Nucleus accumbens (tissue), 56 donors: ENCODE measurements at regions not wholly inside any gene's neighbourhood (a gene's known extent, or its start where the extent isn't known, plus 50 kb on each side); places are given as distances from the start of the nearest gene placed in this dataset.

Experiments used
- DNase-seq, 56 donors: peaks; one replicate each; lab custom pipeline; 2025; lab: John Stamatoyannopoulos, UW

GRCh38 chr19:27911122-27911898 lies 1301.6 kb downstream of the UQCRFS1 start:
- no peak for DNase-seq

- no peak for DNase-seq
Measured at GRCh38 chr19:27909861-27910260, 1303.1 kb downstream of the UQCRFS1 start.

- DNase-seq = no peak
Measured at GRCh38 chr19:27909185-27909840, 1303.6 kb downstream of the UQCRFS1 start.

- peak in 51 of 56 donors; percentile 3 to 81 (median 61) for DNase-seq
Measured at GRCh38 chr19:27906081-27906480, 1306.9 kb downstream of the UQCRFS1 start.

DNA sequence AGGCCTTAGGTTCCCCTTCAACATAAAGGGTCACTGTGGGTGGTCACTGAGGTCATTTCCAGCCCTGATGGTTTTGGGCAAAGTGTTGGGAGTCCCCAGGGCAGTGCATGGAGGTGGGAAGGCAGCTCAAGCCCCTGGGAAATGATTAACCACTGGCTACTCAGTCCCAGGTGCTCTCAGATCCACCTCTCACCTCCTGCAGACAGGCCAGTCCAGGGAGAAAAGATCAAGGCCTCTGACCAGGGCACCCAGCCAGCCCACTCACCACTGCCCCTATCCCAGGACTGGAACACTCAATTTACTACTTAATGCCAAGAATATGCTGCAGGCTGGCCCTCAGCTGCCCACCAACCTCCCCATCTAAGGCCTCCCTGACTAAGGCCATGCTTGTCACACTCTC lies 1307.9 kb downstream of the UQCRFS1 start:
- no peak for DNase-seq

- DNase-seq = no peak
Measured at GRCh38 chr19:27901078-27901477, 1311.9 kb downstream of the UQCRFS1 start.

DNA sequence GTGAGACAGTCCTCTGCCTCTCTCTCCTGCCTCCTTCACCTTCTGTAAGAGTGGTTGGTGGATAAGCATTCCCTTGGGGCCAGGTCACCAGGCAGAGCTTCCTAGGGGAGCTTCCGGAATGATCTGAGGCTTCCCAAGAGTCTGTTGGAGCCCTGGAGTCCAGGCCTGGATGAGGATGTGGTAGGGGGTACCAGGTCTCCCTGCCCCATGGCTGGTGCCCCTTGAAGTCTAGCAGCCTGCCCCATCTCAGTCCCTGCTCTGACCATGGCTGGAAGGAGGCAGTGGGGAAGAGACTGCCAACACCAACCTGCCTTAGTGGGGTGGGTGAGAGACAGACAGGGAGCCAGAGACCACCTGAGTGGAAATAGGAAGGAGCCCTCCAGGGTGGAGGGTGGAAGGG lies 1316.9 kb downstream of the UQCRFS1 start:
- no peak for DNase-seq

DNA sequence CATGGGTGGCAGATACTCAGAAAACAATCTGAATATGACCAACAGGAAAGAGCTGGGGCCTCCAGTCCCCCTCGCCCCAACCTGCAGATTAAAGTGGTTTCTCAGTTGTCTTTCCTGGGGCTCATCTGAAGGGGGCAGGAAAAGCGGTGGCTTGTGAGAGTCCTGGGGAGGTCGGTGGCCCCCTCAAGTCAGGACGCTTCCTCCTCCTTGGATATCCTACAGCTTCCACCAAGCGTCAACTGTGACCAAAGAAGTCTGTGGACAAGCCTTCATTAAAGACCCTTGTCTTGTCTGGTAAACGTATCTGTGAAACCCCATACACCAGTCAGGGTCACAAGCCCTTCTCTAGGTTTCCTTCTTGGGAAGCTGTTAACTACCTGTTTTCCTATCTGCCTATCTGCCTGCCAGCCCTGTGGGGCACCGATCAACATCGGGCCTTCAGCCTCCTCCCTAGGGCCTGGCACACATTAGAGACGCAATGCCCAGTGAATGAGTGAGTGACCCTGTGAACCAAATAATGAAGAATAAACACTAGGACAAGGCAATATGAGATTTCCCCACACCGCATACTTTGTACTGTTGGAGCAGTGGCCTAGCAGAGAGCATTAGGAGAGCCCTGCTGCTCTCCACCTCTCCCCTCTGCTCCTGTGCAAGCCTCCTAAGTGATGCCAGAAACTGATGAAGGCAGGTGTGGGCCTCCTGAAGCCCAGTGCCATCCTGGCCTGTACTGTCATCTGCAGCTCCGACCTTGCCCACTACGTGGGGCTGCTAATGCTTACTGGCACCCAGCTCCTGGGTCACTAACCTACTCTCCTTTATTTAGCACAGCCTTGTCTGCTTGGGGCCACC lies 1317.8 kb downstream of the UQCRFS1 start:
- DNase-seq = no peak

- no peak for DNase-seq
Measured at GRCh38 chr19:27892500-27892899, 1320.5 kb downstream of the UQCRFS1 start.

- no peak for DNase-seq
Measured at GRCh38 chr19:27891411-27891810, 1321.5 kb downstream of the UQCRFS1 start.

DNA sequence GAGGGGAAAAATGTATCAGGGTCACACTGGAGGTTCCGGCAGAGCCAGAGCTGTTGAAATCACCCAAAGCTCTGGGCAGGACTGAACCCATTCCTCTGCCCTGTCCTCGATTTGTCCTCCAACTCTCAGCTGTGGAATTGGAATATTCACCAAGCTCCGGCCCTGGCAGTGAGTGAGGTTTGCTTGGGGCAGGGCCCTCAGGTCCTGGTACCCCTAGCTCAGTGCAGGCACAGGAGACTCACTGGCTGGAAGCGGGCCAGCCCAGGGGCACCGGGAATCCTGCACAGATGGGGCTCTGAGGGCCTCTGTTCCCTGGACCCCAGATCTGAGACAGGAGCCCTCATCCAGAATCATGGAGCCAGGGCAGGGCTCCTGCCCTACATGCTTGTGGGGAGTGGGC lies 1322.3 kb downstream of the UQCRFS1 start:
- DNase-seq = no peak

DNA sequence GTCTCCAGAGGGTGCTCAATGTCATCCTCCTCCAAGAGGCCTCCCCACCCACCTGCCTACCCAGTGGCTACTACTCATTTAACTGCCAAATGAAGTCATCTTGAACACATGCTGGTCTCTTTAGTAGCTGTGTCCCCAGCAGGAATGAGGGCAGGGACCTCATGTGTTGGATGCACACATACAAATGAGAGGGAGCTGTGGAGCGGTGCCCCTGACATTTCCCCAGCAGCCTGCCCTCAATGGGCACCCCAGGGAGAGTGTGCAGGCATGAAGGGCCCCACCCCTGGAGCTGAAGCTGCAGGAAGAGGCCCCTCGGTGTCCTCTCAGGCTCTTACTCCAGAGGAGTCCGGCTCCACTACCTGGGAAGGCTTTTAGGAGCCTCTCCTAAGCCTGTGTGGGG lies 1322.7 kb downstream of the UQCRFS1 start:
- no peak for DNase-seq

GRCh38 chr19:27889156-27889555 lies 1323.8 kb downstream of the UQCRFS1 start:
- DNase-seq = no peak

- DNase-seq = no peak
Measured at GRCh38 chr19:27887946-27888345, 1325.0 kb downstream of the UQCRFS1 start.

- DNase-seq = no peak
Measured at GRCh38 chr19:27885359-27885758, 1327.6 kb downstream of the UQCRFS1 start.

- no peak for DNase-seq
Measured at GRCh38 chr19:27884376-27884775, 1328.6 kb downstream of the UQCRFS1 start.

DNA sequence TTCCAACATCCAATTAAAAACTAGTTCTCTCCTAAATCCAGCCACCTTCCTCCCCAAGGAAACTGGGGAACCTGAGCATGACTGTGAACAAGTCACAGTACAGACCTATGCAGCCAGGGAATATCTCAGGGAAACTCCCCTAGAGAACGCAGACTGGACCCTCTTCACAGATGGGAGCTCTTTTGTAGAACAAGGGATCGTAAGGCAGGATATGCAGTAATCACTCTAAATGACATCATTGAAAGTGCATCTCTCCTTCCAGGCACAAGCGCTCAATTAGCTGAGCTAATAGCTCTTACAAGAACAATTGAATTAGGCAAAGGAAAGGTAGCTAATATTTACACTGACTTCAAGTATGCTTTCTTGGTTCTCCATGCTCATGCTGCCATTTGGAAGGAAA lies 1331.7 kb downstream of the UQCRFS1 start:
- DNase-seq = no peak

DNA sequence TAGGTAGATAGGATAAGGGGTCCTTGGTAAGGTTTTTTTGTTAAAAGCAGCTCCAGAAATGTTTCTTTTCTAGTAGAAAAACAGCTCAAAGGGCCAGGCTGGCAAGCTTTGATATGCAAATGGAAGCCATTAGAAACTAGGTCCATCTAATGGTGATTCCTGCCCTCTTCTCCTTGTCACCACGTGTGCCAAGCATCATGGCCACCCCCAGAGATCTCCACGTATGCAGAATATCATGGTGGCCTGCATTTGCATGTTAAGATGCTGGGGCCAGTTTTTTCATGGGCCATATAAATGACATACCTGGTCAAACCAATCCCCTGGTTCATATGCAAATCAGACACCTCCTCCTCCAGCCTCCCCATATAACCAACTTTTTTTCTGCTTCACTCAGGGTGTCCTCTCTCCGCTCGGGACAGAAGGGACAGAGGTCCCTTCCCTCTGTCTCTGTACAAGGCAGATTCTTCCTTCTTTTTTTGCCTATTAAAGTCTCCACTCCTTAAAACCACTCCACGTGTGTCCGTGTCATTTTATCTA lies 1335.9 kb downstream of the UQCRFS1 start:
- DNase-seq = no peak

DNA sequence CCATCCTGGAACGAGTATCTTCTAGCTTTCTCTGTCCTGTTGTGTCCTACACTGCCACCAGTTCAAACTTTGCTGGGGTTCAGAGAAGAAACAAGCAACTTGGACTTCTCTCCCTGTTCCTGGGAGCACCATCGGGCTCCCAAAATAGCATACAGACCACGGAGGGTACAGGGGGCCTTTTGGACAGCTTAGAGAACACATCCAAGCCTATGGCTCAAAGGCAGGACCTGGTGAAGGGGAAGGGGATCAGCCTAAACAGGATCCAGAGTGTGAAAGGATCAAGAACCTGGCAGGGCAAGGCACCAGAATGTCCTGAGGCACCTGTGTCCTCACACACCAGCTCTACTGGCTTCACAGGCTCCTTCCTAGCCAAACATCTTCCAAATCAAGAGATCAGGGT lies 1336.5 kb downstream of the UQCRFS1 start:
- DNase-seq = no peak

GRCh38 chr19:27872370-27872769 lies 1340.6 kb downstream of the UQCRFS1 start:
- DNase-seq = no peak

DNA sequence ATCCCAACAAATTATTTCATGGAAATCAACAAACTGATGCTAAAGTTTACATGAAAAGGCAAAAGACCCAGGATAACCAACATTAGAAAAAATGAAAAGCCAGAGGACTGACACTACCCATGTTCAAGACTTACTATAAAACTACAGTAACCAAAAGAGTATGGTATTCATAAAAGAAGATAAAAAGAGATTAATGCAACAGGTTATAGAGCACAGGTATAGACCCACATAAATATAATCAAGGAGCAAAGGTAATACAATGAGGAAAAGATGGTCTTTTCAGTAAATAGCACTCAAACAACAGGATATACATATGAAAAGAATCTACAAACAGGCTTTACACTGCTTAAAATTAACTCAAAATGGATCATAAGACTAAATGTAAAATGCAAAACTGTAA lies 1342.7 kb downstream of the UQCRFS1 start:
- DNase-seq = no peak
